Osteocyte (in vitro differentiated cells): ENCODE measurements at regions not wholly inside any gene's neighbourhood (a gene's known extent, or its start where the extent isn't known, plus 50 kb on each side); places are given as distances from the start of the nearest gene placed in this dataset.
"Not testable (repeated sequence)": the region's sequence is repeated elsewhere in the genome, so short reads cannot be mapped to it uniquely, and the experiment has no call there.

Experiments used
- DNase-seq: peaks from one replicate; pipeline ENCODE4 v3.0.0; 2021; ENCODE audit warnings: mixed read lengths; ENCODE audit not compliant: unreplicated experiment; ENCODE audit errors: extremely low spot score
- H3K27ac Mint-ChIP-seq: one replicate; pipeline ENCODE4 v1.8.0; 2021; ENCODE audit warnings: mild to moderate bottlenecking, mixed read lengths; ENCODE audit not compliant: unreplicated experiment
- H3K27me3 Mint-ChIP-seq: one replicate; pipeline ENCODE4 v1.8.0; 2021; ENCODE audit warnings: mixed read lengths; ENCODE audit not compliant: unreplicated experiment
- H3K36me3 Mint-ChIP-seq: one replicate; pipeline ENCODE4 v1.8.0; 2021; ENCODE audit warnings: mixed read lengths; ENCODE audit not compliant: unreplicated experiment
- H3K4me1 Mint-ChIP-seq: one replicate; pipeline ENCODE4 v1.8.0; 2021; ENCODE audit warnings: mixed read lengths; ENCODE audit not compliant: unreplicated experiment
- H3K4me3 Mint-ChIP-seq: one replicate; pipeline ENCODE4 v1.8.0; 2021; ENCODE audit warnings: mild to moderate bottlenecking, moderate library complexity, mixed read lengths; ENCODE audit not compliant: unreplicated experiment
- H3K9me3 Mint-ChIP-seq: one replicate; pipeline ENCODE4 v1.8.0; 2021; ENCODE audit warnings: mixed read lengths; ENCODE audit not compliant: unreplicated experiment
- TF ChIP-seq, protein P1 (sequence below): fragments of 200-600 bp; sonication (generic); IDR thresholded peaks from 2 replicates; pipeline ENCODE4 v1.5.0; 2021; ENCODE audit warnings: antibody characterized with exemption, mild to moderate bottlenecking, moderate library complexity

DNA sequence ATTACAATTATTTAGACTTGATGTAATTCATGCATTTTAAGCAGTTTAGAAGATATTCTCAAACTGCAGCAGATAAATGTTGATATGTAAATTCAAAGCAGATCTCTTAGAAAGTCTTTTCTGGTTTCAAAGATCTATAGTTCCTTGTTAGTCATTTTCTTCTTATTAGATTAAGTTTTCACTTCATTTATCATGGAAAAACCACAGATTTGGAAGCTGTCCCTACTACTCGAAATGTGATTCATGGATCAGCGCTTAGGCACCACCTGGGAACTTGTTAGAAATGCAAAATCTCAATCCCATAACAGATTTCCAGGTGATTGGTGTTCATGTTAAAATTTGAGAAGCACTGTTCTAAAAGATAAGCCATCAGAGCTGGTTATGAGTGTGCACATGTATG lies 92.8 kb upstream of the CDH2 start:
- H3K36me3 Mint-ChIP-seq, result no peaks in the 10 kb centered on the region
- peaks cover 10% of the 10 kb centered on the region for H3K9me3 Mint-ChIP-seq
- TF ChIP-seq, protein P1, sequence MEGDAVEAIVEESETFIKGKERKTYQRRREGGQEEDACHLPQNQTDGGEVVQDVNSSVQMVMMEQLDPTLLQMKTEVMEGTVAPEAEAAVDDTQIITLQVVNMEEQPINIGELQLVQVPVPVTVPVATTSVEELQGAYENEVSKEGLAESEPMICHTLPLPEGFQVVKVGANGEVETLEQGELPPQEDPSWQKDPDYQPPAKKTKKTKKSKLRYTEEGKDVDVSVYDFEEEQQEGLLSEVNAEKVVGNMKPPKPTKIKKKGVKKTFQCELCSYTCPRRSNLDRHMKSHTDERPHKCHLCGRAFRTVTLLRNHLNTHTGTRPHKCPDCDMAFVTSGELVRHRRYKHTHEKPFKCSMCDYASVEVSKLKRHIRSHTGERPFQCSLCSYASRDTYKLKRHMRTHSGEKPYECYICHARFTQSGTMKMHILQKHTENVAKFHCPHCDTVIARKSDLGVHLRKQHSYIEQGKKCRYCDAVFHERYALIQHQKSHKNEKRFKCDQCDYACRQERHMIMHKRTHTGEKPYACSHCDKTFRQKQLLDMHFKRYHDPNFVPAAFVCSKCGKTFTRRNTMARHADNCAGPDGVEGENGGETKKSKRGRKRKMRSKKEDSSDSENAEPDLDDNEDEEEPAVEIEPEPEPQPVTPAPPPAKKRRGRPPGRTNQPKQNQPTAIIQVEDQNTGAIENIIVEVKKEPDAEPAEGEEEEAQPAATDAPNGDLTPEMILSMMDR, result no peak
- H3K4me1 Mint-ChIP-seq, result peaks cover 1% of the 10 kb centered on the region
- H3K27me3 Mint-ChIP-seq, result no peaks in the 10 kb centered on the region
- H3K27ac Mint-ChIP-seq, result no peak overlapping the region
- no peak for DNase-seq
- no peak overlapping the region for H3K4me3 Mint-ChIP-seq

DNA sequence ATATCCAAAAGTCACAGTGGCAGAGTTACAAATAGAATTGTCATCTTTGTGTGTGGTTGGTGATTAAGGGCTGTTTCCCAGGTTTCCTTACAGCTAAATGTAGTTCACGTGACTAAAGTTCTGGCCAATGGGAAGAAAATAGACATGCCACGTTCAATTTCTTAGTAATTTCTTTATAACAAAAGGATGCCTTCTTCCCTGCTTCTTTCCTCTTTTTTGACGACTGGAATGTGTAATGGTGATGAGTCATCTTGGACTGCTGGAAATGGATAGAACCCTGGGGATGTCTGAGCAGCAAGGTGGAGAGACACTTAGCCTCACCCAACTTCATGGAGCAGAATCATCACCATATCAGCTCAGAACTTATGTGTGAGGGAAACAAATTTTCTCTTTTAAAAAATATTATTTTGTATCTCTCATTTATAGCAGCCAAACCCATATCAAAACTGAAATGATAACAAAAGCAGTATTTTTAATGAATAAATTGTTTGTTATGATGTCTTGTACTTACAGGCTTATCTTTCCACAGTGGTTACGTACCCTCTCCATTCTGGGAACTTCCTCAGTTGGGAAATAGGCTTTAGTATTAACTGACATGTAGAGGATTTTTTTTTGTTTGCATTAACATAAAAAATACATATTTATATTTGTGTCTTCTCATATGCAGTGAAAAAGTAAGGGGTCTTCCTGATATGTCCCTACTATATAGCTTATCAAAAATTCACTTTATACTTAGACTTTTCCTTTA lies 91.1 kb upstream of the CDH2 start:
- Mint-ChIP-seq H3K4me1 (peaks cover 1% of the 10 kb centered on the region), H3K27ac (no peak overlapping the region), H3K27me3 (no peaks in the 10 kb centered on the region), H3K36me3 (no peaks in the 10 kb centered on the region), H3K4me3 (no peak overlapping the region), H3K9me3 (peaks cover 10% of the 10 kb centered on the region)
- no peak for DNase-seq
- TF ChIP-seq, protein P1, result no peak

DNA sequence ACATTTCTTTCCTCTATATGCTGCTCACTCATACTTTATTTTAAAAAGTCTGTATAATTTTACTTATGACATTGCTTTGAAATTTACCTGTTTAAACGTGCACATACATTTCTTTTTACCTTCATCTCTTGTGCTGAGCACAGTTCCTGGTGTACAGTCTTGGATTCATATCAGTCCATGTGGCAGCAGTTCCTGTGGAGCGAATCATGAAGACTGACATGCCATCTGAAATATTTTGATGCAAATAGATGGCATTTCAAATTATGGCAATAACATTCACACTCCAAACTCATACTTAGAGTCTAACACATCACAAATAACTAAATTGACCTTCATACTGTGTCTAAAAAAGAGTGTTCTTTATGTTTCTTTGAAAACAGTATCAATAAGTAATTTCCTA lies 90.3 kb upstream of the CDH2 start:
- Mint-ChIP-seq H3K4me1 (peaks cover 1% of the 10 kb centered on the region), H3K4me3 (no peak overlapping the region), H3K27me3 (no peaks in the 10 kb centered on the region), H3K9me3 (peaks cover 10% of the 10 kb centered on the region), H3K27ac (no peak overlapping the region), H3K36me3 (no peaks in the 10 kb centered on the region)
- DNase-seq, result no peak
- TF ChIP-seq, protein P1, result no peak

DNA sequence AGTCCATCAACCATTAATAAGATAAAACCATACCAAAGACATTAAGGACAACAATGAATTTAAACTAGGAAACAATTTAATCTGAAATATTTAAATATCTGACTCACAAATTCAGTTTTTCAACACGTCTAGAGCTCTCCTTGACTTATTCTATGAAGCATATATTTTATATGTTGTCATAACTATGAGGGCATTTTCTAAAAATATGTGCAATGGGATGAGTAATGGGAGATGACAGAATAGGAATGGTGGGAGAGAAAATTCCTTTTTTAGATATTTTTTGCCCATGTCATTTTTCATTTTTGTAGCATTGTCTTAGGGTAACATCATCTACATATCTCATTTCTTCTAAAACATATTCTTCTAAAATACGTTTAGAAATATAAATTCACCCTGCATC lies 79.2 kb upstream of the CDH2 start:
- H3K4me3 Mint-ChIP-seq, result no peak overlapping the region
- TF ChIP-seq, protein P1, result no peak
- no peaks in the 10 kb centered on the region for H3K4me1 Mint-ChIP-seq
- no peaks in the 10 kb centered on the region for H3K36me3 Mint-ChIP-seq
- no peak overlapping the region for H3K27ac Mint-ChIP-seq
- no peaks in the 10 kb centered on the region for H3K27me3 Mint-ChIP-seq
- no peaks in the 10 kb centered on the region for H3K9me3 Mint-ChIP-seq
- DNase-seq, result no peak

DNA sequence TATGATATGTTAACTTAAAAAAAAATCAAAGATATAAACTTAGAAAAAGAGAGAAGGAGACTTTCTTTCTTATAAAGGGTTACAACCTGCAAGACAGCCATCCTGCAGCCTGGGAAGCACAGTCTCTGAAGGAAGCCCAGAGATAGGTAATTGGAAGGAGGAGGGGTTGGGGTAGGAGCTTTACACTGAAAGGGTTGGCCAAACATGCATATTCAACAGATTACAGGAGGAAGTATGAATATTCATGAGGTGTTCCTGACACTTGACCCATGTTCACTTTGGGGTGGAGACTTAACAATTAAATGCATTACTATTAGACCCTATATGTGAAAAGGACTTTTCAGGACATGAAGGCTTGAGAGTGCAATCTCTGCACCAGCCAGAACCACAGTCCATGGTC lies 71.7 kb upstream of the CDH2 start:
- Mint-ChIP-seq H3K27me3 (no peaks in the 10 kb centered on the region), H3K4me3 (no peak overlapping the region), H3K36me3 (no peaks in the 10 kb centered on the region), H3K4me1 (no peaks in the 10 kb centered on the region), H3K27ac (no peak overlapping the region), H3K9me3 (no peaks in the 10 kb centered on the region)
- TF ChIP-seq, protein P1, result no peak
- DNase-seq, result no peak

DNA sequence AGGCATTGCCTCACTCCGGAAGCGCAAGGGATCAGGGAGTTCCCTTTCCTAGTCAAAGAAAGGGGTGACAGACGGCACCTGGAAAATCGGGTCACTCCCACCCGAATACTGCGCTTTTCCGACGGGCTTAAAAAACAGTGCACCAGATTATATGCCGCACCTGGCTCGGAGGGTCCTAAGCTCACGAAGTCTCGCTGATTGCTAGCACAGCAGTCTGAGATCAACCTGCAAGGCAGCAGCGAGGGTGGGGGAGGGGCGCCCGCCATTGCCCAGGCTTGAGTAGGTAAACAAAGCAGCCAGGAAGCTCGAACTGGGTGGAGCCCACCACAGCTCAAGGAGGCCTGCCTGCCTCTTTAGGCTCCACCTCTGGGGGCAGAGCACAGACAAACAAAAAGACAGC lies 63.7 kb upstream of the CDH2 start:
- not testable (repeated sequence) for H3K27ac Mint-ChIP-seq, H3K36me3 Mint-ChIP-seq, H3K27me3 Mint-ChIP-seq, H3K4me1 Mint-ChIP-seq, H3K9me3 Mint-ChIP-seq, DNase-seq
- peak overlapping the region; percentile 68 for H3K4me3 Mint-ChIP-seq
